ENCODE measurements at regions not wholly inside any gene's neighbourhood (a gene's known extent, or its start where the extent isn't known, plus 50 kb on each side); places are given as distances from the start of the nearest gene placed in this dataset.

- Histone ChIP-seq H2BK5ac (ENCODE audit: insufficient read length, low read length) (no peak overlapping the region), H3K9ac (ENCODE audit: extremely low read depth, insufficient read length, low read length) (no peak overlapping the region)
- WGBS (ENCODE audit: extremely low coverage, insufficient read length, low lambda C conversion rate): no CpG with 5 or more reads among the region's 5 CpGs
These were observed 99.5 kb downstream of the CXXC4 start for GRCh38 chr4:104395168-104395614.

More at GRCh38 chr4:104395168-104395614, 99.5 kb downstream of the CXXC4 start:
- no peak overlapping the region for H4K5ac ChIP-seq (ENCODE audit: insufficient read length, low read depth, low read length)
- Mint-ChIP-seq H3K27me3 (ENCODE audit: low read depth) (no peaks in the 10 kb centered on the region), H3K9me3 (no peaks in the 10 kb centered on the region), H3K4me1 (peaks cover 3 to 9% of the 10 kb centered on the region in 2 experiments; a peak in 3 of 4 replicates), H3K27ac (peak overlapping the region in 1 of 3 experiments; percentile 55; a peak in 2 of 7 replicates), H3K36me3 (ENCODE audit: insufficient read depth in 1 of 3, low read depth in 3 of 3) (no peaks in the 10 kb centered on the region), H3K4me3 (no peak overlapping the region)
- H2AFZ ChIP-seq (ENCODE audit: low read length): no peak overlapping the region
- H3K23ac ChIP-seq (ENCODE audit: insufficient read length, low read depth, low read length): no peak overlapping the region
- no peaks in the 10 kb centered on the region for H3K4me1 ChIP-seq (ENCODE audit: insufficient read depth, low read length)
- H3K4ac ChIP-seq (ENCODE audit: low read depth, low read length): no peak overlapping the region
- no peaks in the 10 kb centered on the region for H3K9me3 ChIP-seq (ENCODE audit: control insufficient read depth, low read depth, low read length)
- H3K27ac ChIP-seq (ENCODE audit: insufficient read length, low read depth, low read length): no peak overlapping the region
- no peak overlapping the region for H2AK5ac ChIP-seq (ENCODE audit: insufficient read length, low read length)
- DNase-seq: no peak
- H4K20me1 ChIP-seq (ENCODE audit: control insufficient read depth, insufficient read depth, insufficient read length): no peaks in the 10 kb centered on the region
- no peak overlapping the region for H2BK12ac ChIP-seq (ENCODE audit: insufficient read length, low read depth, low read length)
- H3K56ac ChIP-seq (ENCODE audit: insufficient read length, low read depth, low read length): no peak overlapping the region
- no peak for TF ChIP-seq CTCF (conservative IDR thresholded peaks at IDR 0.05)
- no peak overlapping the region for H3K14ac ChIP-seq (ENCODE audit: insufficient read depth, low read length)
- no peak overlapping the region for H2BK15ac ChIP-seq (ENCODE audit: low read depth, low read length)
- H3K27me3 ChIP-seq (ENCODE audit: insufficient read depth, low read length): no peaks in the 10 kb centered on the region
- no peak overlapping the region for H4K91ac ChIP-seq (ENCODE audit: insufficient read length, low read depth, low read length)
- H3T11ph ChIP-seq (ENCODE audit: low read length): no peak overlapping the region
- H3K18ac ChIP-seq (ENCODE audit: insufficient read length, low read depth, low read length): no peak overlapping the region
- no peaks in the 10 kb centered on the region for H3K23me2 ChIP-seq (ENCODE audit: insufficient read length, low read depth, low read length, poor library complexity, severe bottlenecking)
- H3K4me2 ChIP-seq (ENCODE audit: insufficient read depth, insufficient read length, low read length): no peak overlapping the region
- no peak overlapping the region for H2BK120ac ChIP-seq (ENCODE audit: low read depth, low read length, poor library complexity, severe bottlenecking)
- no peaks in the 10 kb centered on the region for H3K79me1 ChIP-seq (ENCODE audit: insufficient read depth, low read depth, low read length, poor library complexity, severe bottlenecking)
- no peak overlapping the region for H4K8ac ChIP-seq (replicated peaks; ENCODE audit: insufficient read length, low read depth, low read length)
- H3K79me2 ChIP-seq (ENCODE audit: insufficient read depth, low read length): no peaks in the 10 kb centered on the region; the same call in 1 of the 2 replicates
- H2BK20ac ChIP-seq (ENCODE audit: low read depth, low read length, poor library complexity, severe bottlenecking): no peak overlapping the region

Data from H9 (cell line).